ENCODE measurements at regions not wholly inside any gene's neighbourhood (a gene's known extent, or its start where the extent isn't known, plus 50 kb on each side); places are given as distances from the start of the nearest gene placed in this dataset.
A peak's percentile ranks its signal among the peaks of the same experiment; 100 is the strongest.

DNA sequence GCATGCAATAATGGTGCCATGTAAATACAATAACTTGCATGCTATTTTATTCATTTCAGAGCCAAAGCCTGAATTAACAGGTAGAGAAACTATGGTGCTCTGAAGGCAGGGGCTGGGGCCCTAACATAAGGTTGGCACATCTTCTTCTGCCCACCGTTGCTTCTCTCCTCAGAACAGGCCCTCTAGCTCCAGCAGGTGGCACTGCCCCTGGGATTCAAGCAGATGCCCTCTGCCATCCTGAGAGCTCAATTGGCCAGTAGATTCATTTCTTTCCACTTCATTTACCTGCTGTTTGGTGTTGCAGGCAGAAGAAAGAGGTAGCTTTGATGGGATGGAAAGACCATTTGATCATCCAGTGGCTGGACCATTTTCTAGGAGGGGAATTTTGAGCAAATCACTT, 130.5 kb downstream of the FOXB1 start:
- Histone ChIP-seq H2BK5ac (ENCODE audit: insufficient read length, low read length) (no peak overlapping the region), H4K5ac (ENCODE audit: insufficient read length, low read depth, low read length) (no peak overlapping the region), H3K23ac (ENCODE audit: insufficient read length, low read depth, low read length) (no peak overlapping the region), H3K14ac (ENCODE audit: insufficient read depth, low read length) (no peak overlapping the region), H3K23me2 (ENCODE audit: insufficient read length, low read depth, low read length, poor library complexity, severe bottlenecking) (no peaks in the 10 kb centered on the region), H2BK12ac (ENCODE audit: insufficient read length, low read depth, low read length) (no peak overlapping the region), H3K9me3 (ENCODE audit: control insufficient read depth, low read depth, low read length) (no peaks in the 10 kb centered on the region), H3K4me2 (ENCODE audit: insufficient read depth, insufficient read length, low read length) (no peak overlapping the region), H3K27me3 (ENCODE audit: insufficient read depth, low read length) (no peaks in the 10 kb centered on the region), H2BK15ac (ENCODE audit: low read depth, low read length) (no peak overlapping the region), H3K18ac (ENCODE audit: insufficient read length, low read depth, low read length) (no peak overlapping the region), H4K91ac (ENCODE audit: insufficient read length, low read depth, low read length) (no peak overlapping the region), H3K56ac (ENCODE audit: insufficient read length, low read depth, low read length) (no peak overlapping the region), H3K79me2 (ENCODE audit: insufficient read depth, low read length) (no peaks in the 10 kb centered on the region), H3K9ac (ENCODE audit: extremely low read depth, insufficient read length, low read length) (no peak overlapping the region), H4K8ac (replicated peaks; ENCODE audit: insufficient read length, low read depth, low read length) (no peak overlapping the region), H3T11ph (ENCODE audit: low read length) (no peak overlapping the region), H3K4me1 (ENCODE audit: insufficient read depth, low read length) (no peaks in the 10 kb centered on the region; the same call in 1 of the 2 replicates), H4K20me1 (ENCODE audit: control insufficient read depth, insufficient read depth, insufficient read length) (no peaks in the 10 kb centered on the region), H3K79me1 (ENCODE audit: insufficient read depth, low read depth, low read length, poor library complexity, severe bottlenecking) (no peaks in the 10 kb centered on the region), H2AFZ (ENCODE audit: low read length) (no peak overlapping the region), H2BK20ac (ENCODE audit: low read depth, low read length, poor library complexity, severe bottlenecking) (no peak overlapping the region), H2BK120ac (ENCODE audit: low read depth, low read length, poor library complexity, severe bottlenecking) (no peak overlapping the region), H3K4ac (ENCODE audit: low read depth, low read length) (no peak overlapping the region), H3K27ac (ENCODE audit: insufficient read length, low read depth, low read length) (no peak overlapping the region), H2AK5ac (ENCODE audit: insufficient read length, low read length) (no peak overlapping the region)
- H3K4me3 Mint-ChIP-seq: no peak overlapping the region
- TF ChIP-seq, protein P1, sequence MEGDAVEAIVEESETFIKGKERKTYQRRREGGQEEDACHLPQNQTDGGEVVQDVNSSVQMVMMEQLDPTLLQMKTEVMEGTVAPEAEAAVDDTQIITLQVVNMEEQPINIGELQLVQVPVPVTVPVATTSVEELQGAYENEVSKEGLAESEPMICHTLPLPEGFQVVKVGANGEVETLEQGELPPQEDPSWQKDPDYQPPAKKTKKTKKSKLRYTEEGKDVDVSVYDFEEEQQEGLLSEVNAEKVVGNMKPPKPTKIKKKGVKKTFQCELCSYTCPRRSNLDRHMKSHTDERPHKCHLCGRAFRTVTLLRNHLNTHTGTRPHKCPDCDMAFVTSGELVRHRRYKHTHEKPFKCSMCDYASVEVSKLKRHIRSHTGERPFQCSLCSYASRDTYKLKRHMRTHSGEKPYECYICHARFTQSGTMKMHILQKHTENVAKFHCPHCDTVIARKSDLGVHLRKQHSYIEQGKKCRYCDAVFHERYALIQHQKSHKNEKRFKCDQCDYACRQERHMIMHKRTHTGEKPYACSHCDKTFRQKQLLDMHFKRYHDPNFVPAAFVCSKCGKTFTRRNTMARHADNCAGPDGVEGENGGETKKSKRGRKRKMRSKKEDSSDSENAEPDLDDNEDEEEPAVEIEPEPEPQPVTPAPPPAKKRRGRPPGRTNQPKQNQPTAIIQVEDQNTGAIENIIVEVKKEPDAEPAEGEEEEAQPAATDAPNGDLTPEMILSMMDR (conservative IDR thresholded peaks at IDR 0.05): peak; percentile 39
- peaks cover 1% of the 10 kb centered on the region; the same call in 1 of the 2 replicates for H3K27me3 Mint-ChIP-seq (ENCODE audit: low read depth)
- no peaks in the 10 kb centered on the region for H3K9me3 Mint-ChIP-seq
- no peaks in the 10 kb centered on the region for H3K36me3 Mint-ChIP-seq (ENCODE audit: insufficient read depth in 1 of 3, low read depth in 3 of 3)
- H3K27ac Mint-ChIP-seq: no peak overlapping the region
- H3K4me1 Mint-ChIP-seq: peaks cover 22 to 23% of the 10 kb centered on the region in 2 experiments
- DNase-seq: no peak
- no CpG with 5 or more reads among the region's 1 CpG for WGBS (ENCODE audit: extremely low coverage, insufficient read length, low lambda C conversion rate)

Data from H9 (cell line).